BJ (cell line): ENCODE measurements at regions not wholly inside any gene's neighbourhood (a gene's known extent, or its start where the extent isn't known, plus 50 kb on each side); places are given as distances from the start of the nearest gene placed in this dataset.

Experiments
- CTCF ChIA-PET: fragments of 350-600 bp; formaldehyde crosslinking; extraction: SDS; loops from one replicate; lab custom pipeline; 2021; ENCODE audit warnings: antibody characterized with exemption, inconsistent platforms; lab: Yijun Ruan, JAX
- POLR2A ChIA-PET: fragments of 300-600 bp; sonication (Branson Sonifier 250); formaldehyde crosslinking; extraction: SDS; loops from one replicate; lab custom pipeline; 2021; ENCODE audit warnings: antibody characterized with exemption; lab: Charles Lee
- DNase-seq: peaks from one replicate; pipeline ENCODE4 v3.0.0-alpha.2; 2011; ENCODE audit warnings: low read depth
- H3K27me3 ChIP-seq: 2 replicates; pipeline ENCODE4 v1.6.0; 2011; ENCODE audit warnings: low read length; ENCODE audit not compliant: control insufficient read depth, insufficient read depth
- H3K36me3 ChIP-seq: 2 replicates; pipeline ENCODE4 v1.5.1; 2011; ENCODE audit warnings: low read length; ENCODE audit not compliant: control insufficient read depth, insufficient read depth
- H3K4me3 ChIP-seq: 2 replicates; pipeline ENCODE4 v1.5.1; 2011; ENCODE audit warnings: low read depth, mild to moderate bottlenecking, control low read depth, low read length
- TF ChIP-seq, protein P1 (sequence below): IDR thresholded peaks from 2 replicates; pipeline ENCODE4 v1.5.1; 2011; ENCODE audit warnings: low read depth, mild to moderate bottlenecking, control low read depth, inconsistent platforms, low read length, moderate library complexity; ENCODE audit not compliant: insufficient read depth

DNA sequence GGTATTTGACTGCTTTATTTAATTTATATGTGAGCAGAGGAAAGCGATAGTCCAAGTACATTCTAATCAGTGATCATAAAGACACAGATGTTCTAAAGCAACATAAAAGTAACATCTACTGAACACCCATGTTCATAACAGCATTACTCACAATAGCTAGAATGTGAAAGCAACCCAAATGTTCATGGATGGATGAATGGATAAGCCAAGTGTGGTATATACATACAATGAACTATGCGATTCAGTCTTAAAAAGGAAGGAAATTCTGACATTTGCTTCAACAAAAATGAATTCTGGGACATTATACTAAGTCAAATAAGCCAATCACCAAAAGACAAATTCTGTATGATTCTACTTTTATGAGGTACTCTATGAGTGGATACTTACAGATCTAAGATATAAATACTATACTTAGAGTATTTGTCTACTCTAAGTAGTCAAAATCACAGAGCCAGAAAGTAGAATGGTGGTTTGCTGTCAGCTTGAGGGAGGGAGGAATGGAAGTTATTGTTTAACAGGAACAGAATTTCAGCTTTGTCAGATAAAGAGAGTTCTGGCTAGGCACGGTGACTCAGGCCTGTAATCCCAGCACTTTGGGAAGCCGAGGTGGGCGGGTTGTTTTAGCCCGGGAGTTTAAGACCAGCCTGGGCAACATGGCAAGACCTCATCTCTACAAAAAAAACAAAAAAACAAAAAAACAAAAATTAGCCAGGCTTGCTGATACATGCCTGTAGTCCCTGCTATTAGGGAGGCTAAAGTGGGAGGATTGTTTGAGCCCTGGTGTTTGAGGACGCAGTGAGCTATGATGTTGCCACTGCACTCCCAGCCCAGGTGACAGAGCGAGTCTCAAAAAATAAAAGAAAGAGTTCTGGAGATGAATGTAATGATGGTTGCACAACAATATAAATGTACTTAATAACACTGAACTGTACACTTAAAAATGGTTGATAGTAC is 79.7 kb upstream of the ARHGAP29 start:
- POLR2A ChIA-PET, result no interaction called here
- H3K36me3 ChIP-seq, result no peaks in the 10 kb centered on the region
- no peaks in the 10 kb centered on the region for H3K27me3 ChIP-seq
- no peak overlapping the region for H3K4me3 ChIP-seq
- no peak for DNase-seq
- TF ChIP-seq, protein P1, sequence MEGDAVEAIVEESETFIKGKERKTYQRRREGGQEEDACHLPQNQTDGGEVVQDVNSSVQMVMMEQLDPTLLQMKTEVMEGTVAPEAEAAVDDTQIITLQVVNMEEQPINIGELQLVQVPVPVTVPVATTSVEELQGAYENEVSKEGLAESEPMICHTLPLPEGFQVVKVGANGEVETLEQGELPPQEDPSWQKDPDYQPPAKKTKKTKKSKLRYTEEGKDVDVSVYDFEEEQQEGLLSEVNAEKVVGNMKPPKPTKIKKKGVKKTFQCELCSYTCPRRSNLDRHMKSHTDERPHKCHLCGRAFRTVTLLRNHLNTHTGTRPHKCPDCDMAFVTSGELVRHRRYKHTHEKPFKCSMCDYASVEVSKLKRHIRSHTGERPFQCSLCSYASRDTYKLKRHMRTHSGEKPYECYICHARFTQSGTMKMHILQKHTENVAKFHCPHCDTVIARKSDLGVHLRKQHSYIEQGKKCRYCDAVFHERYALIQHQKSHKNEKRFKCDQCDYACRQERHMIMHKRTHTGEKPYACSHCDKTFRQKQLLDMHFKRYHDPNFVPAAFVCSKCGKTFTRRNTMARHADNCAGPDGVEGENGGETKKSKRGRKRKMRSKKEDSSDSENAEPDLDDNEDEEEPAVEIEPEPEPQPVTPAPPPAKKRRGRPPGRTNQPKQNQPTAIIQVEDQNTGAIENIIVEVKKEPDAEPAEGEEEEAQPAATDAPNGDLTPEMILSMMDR, result no peak
- CTCF ChIA-PET, result interaction anchor here (0.7 to 1.2 kb wide), 5 partner anchors 9 to 253 kb away, joined by 3 to 4 read pairs (median 3); no protein-coding TSS in a partner anchor

- CTCF ChIA-PET, result no interaction called here
- POLR2A ChIA-PET, result no interaction called here
- Histone ChIP-seq H3K27me3 (no peaks in the 10 kb centered on the region), H3K4me3 (no peak overlapping the region), H3K36me3 (no peaks in the 10 kb centered on the region)
- DNase-seq, result no peak
- TF ChIP-seq, protein P1, result no peak
Measured at GRCh38 chr1:94316183-94316582, 78.8 kb upstream of the ARHGAP29 start.

DNA sequence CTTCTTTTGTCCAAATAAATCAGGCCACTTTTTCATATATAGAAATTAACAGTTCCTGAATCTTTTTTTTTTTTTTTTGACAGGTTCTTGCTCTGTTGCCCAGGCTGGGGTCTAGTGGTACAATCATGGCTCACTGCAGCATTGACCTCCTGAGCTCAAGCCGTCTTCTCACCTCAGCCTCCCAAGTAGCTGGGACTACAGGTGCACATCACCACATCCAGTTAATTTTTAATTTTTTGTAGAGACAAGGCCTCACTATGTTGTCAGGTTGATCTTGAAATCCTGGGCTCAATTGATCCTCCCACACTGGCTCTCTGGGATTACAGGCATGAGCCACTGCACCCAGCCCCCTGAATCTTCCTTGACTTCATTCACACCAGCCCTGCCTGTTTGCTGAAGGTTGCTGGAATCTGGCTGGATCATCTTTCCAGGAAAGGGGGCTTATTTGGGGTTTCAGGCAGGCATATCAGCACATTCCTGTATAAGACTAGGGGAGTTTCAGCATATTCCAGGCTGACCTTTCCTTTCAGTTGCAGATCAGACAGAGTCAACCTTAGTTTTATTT is 78.2 kb upstream of the ARHGAP29 start:
- POLR2A ChIA-PET, result interaction anchor here (0.6 kb wide), 1 partner anchor 50 kb away, joined by 13 read pairs; no protein-coding TSS in a partner anchor
- H3K36me3 ChIP-seq, result no peaks in the 10 kb centered on the region
- no peaks in the 10 kb centered on the region for H3K27me3 ChIP-seq
- no peak for DNase-seq
- CTCF ChIA-PET, result no interaction called here
- TF ChIP-seq, protein P1, result no peak
- H3K4me3 ChIP-seq, result no peak overlapping the region

- TF ChIP-seq, protein P1, result no peak
- POLR2A ChIA-PET, result no interaction called here
- CTCF ChIA-PET, result interaction anchor here (1.3 kb wide), 1 partner anchor 57 kb away, joined by 3 read pairs; no protein-coding TSS in a partner anchor
- no peak overlapping the region for H3K4me3 ChIP-seq
- H3K27me3 ChIP-seq, result no peaks in the 10 kb centered on the region
- DNase-seq, result no peak
- H3K36me3 ChIP-seq, result no peaks in the 10 kb centered on the region
Measured at GRCh38 chr1:94314222-94314858, 77.0 kb upstream of the ARHGAP29 start.
